ENCODE measurements at regions not wholly inside any gene's neighbourhood (a gene's known extent, or its start where the extent isn't known, plus 50 kb on each side); places are given as distances from the start of the nearest gene placed in this dataset.

DNA sequence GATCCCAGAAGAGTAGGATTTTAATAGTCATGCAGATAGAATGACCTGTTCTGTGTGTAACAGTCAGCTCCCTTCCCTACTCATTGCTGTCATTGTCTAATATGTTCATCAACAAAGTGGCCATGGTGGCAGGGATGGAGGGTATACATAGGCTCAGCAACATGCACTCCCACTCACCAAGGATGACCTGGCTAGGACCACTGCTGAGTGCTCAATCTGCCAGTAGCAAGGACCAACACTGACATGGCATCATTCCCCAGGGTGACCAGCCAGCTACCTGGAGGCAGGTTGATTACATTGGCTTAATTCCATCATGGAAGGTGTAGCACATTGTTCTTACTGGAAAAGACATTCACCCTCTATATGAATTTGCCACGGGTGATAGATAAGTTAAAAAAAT, 401.7 kb upstream of the CELF4 start:
- no peak for DNase-seq (ENCODE audit: low read depth in 3 of 3)

DNA sequence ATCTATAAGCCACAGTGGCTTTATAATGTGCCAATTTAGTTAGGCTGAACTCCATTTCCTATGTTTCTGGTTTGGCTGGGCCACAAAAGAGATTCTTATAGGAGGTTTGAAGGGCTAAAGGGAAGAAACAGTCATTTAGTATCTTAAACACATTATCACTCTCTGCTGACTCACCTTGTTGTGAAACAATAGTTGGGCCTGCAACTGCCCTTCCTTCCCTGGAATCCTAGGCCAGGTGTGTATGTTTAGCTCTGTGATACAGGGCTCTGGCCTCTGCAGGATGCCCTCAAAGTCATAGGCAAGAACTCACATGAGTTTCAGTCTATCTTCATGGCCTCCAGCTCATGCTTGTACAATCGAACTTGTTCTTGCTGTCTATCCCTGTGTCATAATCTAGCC, 400.0 kb upstream of the CELF4 start:
- DNase-seq (ENCODE audit: low read depth in 3 of 3): no peak

DNA sequence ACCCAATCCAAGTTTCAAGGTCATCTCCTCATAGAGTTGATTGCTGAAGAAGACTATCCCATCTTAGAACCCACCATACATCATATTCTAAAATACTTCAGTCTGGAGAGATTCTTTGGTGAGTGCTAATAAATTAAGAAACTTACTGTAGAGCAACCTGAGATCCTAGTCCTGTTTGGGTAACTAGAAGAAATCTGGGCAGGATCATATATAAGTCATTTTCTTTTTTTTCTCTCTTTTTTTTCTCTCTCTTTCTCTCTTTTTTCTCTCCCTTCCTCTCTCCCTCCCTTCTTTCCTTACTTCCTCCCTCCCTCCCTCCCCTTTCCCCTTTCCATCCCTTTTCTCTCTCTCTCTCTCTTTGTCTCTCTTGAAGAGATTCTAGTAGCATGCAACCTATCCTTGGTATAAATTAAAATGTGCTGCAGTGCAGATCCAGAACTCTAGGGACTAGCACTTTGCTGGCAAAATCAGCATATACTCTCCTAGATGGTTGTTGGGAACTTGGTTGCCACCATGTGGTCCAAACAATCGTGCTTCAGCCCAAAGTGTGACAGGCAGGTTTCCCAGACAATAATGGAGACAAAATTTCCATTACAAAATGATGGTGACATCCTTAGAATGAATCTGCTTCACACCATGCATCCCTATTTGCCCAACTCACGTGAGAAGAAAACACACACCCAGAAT, 399.4 kb upstream of the CELF4 start:
- DNase-seq (ENCODE audit: low read depth in 3 of 3): no peak

DNA sequence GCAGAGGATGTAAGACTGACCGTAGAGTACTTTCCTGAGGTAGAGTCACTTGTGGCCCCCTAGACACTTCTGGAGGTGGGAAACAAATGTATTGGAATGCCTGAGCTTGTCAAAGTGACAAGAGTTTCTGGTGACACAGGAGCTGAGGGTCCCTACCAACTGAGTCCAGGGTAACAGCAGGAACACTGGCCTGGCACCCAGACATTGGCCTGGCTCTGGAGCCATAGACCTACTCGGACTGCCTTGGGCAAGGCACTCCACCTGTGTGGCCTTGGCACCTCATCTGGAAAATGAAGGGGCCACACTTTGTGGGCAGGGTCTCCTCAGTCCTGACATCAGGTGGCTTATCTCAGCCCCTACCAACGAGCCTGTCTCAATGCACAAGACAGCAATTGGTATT, 398.2 kb upstream of the CELF4 start:
- DNase-seq (ENCODE audit: low read depth in 3 of 3): no peak

DNA sequence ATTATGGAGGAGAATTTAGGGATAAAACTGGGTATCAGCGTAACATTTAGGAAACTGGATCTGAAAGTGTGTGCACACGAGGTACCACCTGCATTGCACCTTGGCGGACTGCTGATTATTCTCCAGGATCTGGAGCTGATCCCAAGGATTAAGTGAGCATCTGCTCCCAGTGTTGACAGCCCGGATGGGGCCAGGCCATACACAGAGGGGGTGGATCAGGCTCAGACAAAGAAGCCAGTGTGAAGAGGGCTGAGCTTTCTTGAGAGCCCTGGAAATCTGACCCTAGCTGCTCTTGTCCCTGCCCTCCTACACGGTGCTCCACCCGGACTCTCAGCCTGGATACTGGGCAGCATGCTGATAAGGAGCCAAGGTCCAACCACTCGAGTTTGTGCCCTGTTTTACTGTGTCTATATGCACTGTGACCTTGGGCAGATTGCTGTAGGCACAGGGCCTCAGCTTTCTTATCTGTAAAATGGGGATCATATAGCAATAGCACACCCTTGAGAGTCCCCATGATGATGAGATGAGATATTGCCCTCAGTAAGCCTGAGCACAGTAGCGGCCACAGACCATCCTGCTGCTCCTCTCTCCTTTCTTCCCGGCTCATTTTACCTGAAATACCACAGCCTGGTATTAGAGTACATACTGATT, 396.8 kb upstream of the CELF4 start:
- no peak for DNase-seq (ENCODE audit: low read depth in 3 of 3)

DNA sequence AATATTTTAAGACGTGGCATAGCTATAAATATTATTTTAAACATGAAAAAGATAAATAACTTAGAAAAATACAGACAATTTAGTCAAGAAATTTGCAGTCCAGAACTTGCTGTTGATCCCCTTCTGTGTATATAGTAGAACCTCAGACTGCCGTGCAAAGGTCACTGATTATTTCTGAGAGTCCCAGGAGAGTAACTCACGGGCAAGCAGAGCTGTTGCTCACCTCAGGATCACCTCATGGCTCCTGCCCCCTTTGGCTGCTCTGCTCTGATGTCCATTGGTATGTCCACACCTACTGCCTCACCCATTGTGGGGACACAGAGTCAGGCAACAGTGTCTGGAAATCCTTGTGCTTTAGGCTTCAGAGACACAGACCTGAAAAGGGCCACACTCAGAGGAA, 392.9 kb upstream of the CELF4 start:
- DNase-seq (ENCODE audit: low read depth in 3 of 3): no peak

DNA sequence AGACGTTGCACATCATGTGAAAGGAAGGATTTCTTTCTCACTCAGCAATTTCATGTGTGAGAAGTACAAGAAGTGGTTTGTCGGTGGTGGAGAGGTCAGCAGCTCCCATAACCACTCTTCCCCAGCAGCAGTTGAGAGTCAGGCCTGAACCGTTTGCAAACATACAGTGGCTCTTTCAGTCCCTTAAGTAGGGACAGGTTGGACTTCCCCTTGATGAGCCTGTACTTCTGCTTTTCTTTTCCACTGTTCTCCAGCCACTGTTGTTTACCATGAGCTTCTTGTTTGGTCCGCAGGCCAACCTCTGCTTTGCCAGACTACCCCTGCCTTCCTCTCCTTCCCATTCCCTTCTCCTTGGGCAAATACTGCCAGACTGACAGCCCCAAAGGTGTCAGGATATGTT, 391.3 kb upstream of the CELF4 start:
- no peak for DNase-seq (ENCODE audit: low read depth in 3 of 3)

DNA sequence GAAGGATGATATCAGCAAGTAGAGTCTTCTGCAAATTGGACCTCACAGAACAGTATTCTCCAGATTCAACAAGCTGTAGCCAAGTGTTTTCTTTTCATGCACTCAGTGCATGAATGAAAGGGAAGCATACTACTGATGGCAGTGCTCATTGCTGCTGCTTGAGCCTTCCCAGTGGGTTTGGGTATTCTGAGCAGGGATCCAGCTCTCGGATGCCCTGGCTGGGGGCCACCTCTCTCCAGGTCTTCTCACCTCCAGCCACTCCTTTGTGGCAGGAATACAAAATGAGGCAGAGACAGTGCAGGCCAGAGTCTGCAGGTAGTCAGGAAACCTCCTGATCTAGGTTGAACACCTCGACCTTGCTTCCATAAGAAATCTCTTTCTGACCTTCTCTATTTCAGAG, 390.4 kb upstream of the CELF4 start:
- no peak for DNase-seq (ENCODE audit: low read depth in 3 of 3)

DNA sequence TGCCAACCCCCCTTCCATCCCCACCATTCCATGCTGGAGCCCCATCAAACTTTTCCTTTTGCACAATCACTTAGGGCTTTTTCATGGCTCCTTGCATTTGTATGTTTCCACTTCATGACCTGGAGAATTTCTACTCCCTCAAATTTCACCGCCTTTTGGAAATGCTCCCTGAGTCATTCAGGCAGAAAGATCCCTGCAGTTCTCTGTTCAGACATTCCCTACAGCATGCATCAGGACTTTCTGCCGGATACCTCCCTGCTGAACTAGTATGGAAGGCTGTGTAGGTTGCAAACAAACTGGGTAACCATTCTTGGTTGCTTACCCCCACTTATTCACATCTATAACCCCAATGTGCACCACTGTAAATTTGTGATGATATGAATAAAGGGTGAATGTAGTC, 389.6 kb upstream of the CELF4 start:
- DNase-seq (ENCODE audit: low read depth in 3 of 3): no peak

DNA sequence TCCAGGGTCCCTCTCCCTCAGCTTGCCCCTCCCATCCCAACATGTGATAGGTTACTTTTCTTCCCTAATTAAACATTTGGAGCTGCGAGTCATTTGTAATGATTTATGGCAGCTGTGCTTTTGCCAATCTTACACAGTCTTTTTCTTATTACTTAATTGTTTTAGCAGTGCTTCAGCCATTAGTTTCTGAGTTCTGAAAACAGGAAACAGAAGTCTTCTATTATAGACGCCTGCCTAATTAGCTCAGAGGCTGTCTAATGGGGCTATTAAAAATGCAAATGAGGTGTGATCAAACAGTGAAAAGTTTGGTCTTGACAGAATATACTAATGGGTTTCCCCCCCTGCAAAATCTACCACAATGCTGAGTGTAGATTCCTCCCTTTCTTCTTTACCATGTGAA, 388.3 kb upstream of the CELF4 start:
- no peak for DNase-seq (ENCODE audit: low read depth in 3 of 3)

DNA sequence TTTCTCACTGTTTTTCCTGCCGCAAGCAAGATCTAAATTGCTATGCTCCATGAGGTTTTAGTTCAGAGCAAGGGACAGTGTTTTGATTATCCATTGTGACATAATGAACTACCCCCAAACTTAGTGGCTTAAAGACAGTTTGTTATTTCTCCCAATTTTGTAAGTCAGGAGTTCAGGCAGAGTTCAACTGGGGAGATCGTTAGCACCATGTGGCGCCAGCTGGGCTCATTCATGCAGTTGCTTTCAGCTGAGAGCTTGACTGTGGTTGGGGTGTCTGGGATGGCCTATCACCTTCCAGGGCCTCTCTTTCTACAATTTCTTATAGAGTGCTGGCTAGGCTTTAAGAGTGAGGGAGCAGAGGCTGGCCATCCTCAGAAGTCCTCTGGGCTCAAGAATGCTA, 382.9 kb upstream of the CELF4 start:
- DNase-seq (ENCODE audit: low read depth in 3 of 3): no peak

DNA sequence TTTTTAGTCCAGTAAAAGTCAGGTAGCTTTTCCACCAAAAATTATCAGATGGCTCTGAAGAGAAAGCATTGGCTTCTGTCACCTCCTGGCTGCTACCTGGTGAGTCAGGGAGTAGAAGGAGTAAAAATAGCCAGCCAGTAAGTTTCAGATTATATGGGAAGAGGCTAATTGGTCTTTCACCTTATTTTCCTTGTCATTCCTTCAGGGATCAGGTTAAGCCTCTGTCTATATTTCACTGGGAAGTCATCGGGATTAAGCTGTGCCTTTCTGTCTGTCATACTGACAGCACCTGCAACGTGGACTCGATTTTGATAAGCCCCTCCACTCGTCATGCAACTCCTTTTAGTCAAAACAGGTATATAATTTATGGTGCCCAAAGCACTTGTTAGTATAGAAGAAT, 380.7 kb upstream of the CELF4 start:
- DNase-seq (ENCODE audit: low read depth in 3 of 3): no peak

DNA sequence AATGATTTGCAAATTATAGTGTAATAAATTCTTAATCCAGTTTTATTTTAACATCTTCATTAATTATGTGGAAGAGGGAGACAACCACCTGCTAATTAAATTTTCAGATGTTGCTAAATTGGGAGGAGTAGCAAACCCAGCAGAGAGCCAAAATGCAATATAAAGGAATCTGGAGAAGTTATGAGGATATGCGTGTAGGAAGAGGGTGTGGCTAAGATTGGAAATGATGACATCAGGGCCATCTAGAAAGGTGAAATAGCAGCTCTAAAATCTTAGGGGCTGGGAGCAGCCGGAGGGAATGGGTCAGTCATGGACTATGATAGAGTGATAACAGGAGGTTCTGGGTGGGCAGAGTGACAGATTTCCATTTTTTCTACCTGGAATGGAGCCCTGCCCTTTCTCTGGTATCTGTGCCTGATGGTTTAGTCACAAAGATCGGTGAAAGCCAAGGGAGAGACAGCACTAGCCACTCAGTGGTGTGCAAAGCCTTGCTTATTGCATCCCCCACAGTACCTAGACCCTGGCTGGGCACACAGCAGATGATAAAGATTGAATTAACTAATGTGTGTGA, 379.2 kb upstream of the CELF4 start:
- no peak for DNase-seq (ENCODE audit: low read depth in 3 of 3)

DNA sequence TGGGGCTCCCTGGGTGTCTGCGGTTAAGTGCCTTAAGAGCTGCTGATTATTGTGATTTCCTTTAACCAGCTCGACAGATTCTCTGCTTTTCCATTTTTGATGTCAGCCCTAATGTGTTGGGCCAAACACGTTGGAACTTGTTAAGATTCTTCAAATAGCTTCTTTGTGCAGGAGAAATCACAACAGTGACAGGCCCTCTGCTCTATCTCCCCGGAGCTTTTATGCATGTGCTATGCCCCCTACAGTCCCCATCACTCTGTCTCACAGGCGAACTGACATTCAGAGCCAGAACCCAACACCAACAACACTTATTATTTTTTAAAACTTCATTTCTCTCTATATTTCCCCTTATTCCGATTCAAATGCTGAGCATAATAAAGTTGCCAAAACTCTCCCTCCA, 371.7 kb upstream of the CELF4 start:
- no peak for DNase-seq (ENCODE audit: low read depth in 3 of 3)

DNA sequence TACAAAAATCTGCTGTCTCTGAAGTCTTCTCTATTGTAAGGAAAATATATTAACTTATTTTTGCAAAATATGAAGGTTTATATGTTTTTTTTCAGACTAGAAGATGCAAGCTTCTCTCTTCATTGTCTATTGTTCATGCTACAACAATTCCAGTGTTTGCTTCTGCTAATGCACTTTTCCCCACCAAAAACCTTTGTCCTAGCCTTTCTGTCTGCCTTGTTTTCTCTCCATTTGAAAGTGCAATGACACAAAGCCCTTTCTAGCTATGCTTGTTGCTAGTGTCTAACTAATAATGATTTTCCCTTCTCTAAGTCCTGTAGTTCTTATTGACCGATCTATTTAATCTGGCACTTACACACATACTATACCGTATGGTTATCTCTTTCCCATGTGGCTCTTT, 369.5 kb upstream of the CELF4 start:
- no peak for DNase-seq (ENCODE audit: low read depth in 3 of 3)

DNA sequence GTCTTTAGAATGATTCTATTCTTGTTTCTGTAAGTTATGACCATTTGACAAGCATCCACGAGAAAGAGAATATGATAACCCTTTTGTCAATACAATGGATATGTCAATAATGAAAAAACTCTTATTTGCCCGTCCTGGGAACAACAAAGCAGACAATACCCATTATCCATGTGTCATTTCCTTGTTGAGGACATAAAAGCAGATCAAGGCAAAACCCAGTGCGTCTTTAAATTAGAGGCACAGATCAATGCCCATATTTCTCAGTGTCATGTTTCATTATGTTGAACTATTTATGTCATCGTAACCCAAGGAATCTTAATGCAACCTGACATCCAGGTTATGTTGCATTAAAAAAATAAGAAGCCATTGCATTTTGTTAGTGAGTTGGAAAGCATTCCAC, 365.0 kb upstream of the CELF4 start:
- no peak for DNase-seq (ENCODE audit: low read depth in 3 of 3)

DNA sequence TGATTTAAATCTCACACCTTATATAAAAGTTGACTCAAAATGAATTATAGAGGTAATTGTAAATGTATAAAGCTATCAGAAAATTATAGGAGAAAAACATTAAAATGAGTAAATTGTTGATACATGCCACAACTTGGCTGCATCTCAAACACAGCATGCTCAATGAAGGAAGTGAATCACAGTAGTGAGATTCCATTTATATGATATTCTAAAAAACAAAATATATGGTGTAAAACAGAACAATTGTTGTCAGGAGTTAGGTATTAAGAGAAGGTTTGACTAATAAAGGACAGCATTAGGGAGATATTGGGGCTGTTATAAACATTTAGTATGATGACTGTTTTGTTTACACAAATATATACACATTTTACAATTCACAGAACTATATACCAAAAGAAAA, 356.6 kb upstream of the CELF4 start:
- no peak for DNase-seq (ENCODE audit: low read depth in 3 of 3)

DNA sequence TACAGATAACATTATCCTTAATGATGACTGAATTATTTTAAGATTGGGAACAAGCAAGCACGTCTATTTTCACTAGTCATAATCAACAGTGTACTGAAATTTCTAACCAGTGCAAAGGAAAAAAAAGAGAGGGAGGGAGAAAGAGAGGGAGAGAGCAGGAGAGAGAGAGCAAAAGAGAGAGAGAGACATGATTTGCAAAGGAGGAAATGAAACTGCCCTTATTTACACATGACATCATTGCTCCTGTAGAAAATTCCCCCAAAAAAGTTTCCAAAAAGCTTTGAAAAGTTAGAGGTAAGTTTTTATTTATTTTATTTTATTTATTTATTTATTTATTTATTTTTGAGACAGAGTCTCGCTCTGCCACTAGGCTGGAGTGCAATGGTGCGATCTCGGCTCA, 355.3 kb upstream of the CELF4 start:
- DNase-seq (ENCODE audit: low read depth in 3 of 3): no peak

DNA sequence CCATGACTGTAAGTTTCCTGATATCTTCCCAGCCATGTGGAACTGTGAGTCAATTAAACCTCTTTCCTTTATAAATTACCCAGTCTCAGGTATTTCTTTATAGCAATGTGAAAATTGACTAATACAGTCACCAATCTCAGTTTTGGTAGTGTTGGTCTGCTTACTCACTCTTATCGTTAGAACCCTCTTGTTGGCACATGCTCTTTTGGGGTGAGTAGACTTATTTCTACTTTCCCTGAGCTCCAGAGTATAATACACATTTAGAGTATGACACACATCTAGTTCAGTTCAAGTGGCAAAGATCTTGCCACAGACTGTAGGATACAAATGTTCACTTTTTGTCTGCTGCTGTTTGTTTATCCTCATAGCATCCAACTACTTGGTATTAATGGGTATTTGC, 347.5 kb upstream of the CELF4 start:
- DNase-seq (ENCODE audit: low read depth in 3 of 3): no peak

DNA sequence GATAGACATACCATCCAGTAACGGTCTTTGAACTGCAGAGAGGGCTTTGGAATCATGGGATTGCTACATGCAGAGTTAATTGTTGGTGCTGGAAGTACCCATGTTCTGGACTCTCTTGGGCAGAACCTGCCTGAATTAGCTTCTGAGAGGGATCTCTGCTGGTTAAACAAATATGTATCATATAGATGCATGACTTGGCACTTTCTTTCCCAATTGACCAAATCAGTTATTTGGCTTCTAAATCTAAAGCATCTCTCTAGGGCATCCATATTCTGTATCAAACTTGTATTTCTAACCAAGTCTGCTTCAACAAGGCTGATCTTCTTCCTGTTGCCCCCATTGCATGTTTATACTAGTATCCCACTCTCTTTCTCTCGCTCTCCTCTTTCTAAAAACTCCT, 336.7 kb upstream of the CELF4 start:
- no peak for DNase-seq (ENCODE audit: low read depth in 3 of 3)

DNA sequence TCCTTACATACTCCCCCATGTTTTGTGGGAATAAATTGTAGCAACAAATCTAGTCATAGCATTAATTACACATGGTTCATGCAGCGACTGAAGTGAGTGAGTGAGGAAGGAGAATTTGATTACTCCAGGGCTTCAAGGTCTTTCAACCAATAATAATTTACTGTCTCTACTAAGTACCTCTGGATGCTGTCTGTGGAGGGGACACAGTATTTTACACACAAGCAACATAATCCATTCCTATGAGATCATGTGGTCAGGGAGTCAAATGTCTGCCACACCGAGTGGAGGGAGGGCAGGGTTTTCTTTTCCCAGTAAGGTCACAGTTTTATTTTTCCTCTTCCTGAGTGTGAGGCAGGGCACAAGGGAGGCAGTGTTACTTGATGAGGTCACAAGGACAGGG, 334.7 kb upstream of the CELF4 start:
- DNase-seq (ENCODE audit: low read depth in 3 of 3): no peak

DNA sequence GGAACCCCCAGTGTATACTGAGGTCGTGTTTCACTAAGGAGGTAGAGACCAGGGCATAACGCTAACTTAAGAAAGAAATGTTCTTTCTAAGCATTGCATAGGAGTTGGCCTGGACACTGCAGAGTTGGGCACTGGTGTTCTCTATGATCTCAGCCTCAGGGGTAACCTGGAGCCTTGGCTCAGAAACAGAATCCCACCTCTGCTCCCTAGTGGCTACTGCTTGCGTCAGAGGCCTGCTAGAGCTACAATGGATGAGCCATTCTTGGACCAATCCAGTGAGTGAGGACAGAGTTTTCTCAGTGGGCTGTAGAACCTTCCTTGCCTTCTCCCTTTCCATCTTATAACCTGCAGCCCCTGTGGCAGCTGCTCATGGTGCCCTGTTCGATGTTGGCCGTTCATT, 324.4 kb upstream of the CELF4 start:
- no peak for DNase-seq (ENCODE audit: low read depth in 3 of 3)

DNA sequence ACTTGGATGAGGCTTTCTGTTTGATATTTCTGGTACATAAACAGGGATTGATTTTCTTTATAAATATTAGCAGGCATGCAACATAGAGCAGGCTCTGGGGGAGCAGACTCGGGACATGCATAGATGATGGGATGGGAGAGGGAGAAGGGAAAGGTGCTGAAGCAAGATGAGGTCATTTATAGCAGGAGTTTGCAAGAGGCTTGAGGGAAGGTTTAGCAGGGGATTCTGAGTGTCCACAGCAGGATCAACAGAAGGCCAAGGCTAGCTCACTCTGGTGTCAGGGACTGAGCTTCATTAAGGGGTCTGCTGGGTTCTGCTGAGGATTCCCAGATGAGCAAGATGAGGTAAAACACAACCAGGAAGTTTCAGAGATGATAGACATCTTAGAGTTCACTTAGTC, 309.1 kb upstream of the CELF4 start:
- no peak for DNase-seq (ENCODE audit: low read depth in 3 of 3)

DNA sequence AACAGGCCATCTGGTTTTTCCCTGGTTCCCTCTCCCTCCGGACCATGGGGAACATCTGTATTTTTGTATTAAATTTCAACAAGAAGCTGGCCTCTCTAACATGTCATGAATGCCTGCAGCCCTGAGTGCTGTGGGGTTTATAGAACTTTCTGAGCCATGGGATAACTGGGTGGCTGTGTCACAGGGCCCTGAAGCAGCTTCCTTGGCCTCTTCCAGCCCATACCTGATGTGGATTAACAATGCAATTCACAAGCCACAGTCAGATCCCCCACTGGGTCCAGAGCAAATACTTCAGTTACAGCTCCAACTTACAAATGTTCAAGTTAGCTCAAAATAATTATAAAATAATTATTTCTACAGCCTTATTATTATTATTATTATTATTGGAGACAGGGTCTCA, 307.8 kb upstream of the CELF4 start:
- DNase-seq (ENCODE audit: low read depth in 3 of 3): no peak

Data from stimulated activated CD4-positive, alpha-beta T cell treated with anti-CD3 and anti-CD28 coated beads, TNF-alpha, amount 100 ng/mL, for 48 hours (primary cell).